ENCODE measurements at regions not wholly inside any gene's neighbourhood (a gene's known extent, or its start where the extent isn't known, plus 50 kb on each side); places are given as distances from the start of the nearest gene placed in this dataset.

DNA sequence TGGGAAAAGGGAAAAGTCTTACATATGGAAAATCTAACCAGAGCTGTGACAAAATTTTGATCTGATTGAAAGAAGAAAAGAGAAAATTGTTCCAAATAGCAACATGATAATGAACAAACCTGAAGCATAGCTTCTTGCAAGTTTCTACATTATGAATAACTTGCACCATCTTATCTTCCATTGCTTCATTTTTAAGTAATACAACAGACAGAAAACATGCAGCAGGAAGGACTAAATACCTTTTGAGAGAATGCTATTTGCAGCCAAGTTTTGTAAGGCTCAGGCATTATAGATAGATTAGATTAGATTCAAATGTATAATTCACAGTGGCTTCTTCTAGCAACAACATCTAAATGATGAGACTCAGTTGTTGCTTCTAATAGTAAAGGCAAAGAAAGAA, 441.4 kb downstream of the AEBP2 start:
- no peaks in the 10 kb centered on the region for H3K36me3 Mint-ChIP-seq (ENCODE audit: insufficient read depth)
- no peaks in the 10 kb centered on the region for H3K9me3 Mint-ChIP-seq
- no peak overlapping the region for H3K4me3 Mint-ChIP-seq
- peaks cover 0 to 14% of the 10 kb centered on the region in 2 donors for H3K27me3 Mint-ChIP-seq
- no peak for ATAC-seq (replicated peaks)
- no peaks in the 10 kb centered on the region for H3K4me1 Mint-ChIP-seq (ENCODE audit: low read depth in 2 of 2)
- no peak for DNase-seq
- no peak overlapping the region for H3K27ac Mint-ChIP-seq

DNA sequence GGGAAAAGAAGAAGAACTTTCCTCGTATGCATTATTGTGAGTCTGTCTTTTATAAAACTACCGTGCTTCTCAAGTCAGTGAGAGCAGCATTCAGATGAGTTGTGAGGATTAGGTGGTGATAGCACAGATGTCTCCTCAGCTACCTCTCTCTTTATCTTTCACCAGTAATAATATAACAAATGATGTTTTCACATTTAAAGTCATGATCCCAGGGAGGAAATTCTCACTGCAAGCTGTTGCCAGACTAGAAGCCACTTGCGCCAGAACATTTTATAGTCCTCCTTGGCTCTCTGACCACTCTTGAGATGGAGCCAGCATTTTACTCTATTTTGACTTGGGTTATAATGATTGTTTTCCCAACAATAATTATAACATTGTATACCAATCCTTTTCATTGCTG, 443.1 kb downstream of the AEBP2 start:
- H3K27ac Mint-ChIP-seq, result no peak overlapping the region
- DNase-seq, result no peak
- ATAC-seq (replicated peaks), result no peak
- no peak overlapping the region for H3K4me3 Mint-ChIP-seq
- no peaks in the 10 kb centered on the region for H3K36me3 Mint-ChIP-seq (ENCODE audit: insufficient read depth)
- H3K4me1 Mint-ChIP-seq (ENCODE audit: low read depth in 2 of 2), result no peaks in the 10 kb centered on the region
- no peaks in the 10 kb centered on the region for H3K27me3 Mint-ChIP-seq
- no peaks in the 10 kb centered on the region for H3K9me3 Mint-ChIP-seq

DNA sequence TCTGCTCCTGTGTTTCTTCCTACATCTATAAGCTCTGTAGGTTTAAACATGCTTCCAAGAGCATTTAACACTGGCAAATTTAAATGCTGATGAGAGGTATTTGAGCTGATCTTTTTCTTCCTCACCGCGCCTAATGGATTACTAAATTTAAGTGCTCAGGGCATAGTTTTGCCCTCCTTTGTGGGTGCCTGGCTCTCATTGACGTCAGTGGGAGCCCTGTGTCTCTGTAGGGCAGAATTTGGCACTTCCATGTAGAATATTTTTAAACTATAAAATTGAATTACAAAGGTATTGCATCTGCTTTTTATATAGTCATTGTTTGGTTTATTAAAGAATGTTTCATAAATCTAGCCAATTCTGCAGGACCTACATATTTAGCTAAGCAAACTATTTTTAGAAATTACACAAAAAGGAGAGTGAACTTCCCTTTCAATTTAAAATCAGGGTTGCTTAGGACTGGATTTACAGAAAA, 444.8 kb downstream of the AEBP2 start:
- Mint-ChIP-seq H3K36me3 (ENCODE audit: insufficient read depth) (no peaks in the 10 kb centered on the region), H3K9me3 (no peaks in the 10 kb centered on the region), H3K27ac (no peak overlapping the region), H3K27me3 (no peaks in the 10 kb centered on the region), H3K4me1 (ENCODE audit: low read depth in 2 of 2) (no peaks in the 10 kb centered on the region), H3K4me3 (no peak overlapping the region)
- ATAC-seq (replicated peaks), result no peak
- no peak for DNase-seq

DNA sequence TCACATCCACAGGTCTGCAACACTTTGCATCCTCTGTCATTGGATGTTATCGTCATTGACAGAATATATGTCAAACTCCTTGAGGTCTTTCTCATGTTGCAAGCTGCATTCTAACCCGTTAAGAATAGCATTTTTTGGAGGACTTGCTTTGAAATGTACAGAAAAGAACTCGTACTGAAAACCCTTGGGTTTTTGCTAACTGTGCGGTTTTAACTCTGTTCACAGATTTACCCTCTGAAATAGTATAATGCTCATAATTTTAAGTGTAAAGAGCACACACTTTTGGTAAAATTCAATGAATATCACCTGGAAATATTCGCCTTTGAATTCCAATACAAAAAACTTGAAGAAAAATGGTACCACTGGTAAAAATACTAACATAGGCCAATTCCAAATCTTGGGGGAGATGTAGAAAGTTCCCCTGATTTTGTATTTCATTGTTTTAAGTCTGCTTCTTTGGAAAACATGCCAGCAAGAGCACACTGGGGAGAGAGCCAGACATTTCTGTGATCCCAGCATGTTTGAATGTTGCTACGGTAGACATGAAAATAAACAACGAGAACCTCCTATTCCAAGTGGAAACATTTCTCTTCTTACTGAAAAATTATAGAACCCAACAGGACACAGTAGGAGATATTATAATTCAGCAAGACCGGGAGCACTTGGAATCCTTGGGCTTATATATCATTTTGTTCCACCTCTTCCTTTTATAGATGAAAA, 446.0 kb downstream of the AEBP2 start:
- Mint-ChIP-seq H3K4me1 (ENCODE audit: low read depth in 2 of 2) (no peaks in the 10 kb centered on the region), H3K9me3 (no peaks in the 10 kb centered on the region), H3K27me3 (no peaks in the 10 kb centered on the region), H3K4me3 (no peak overlapping the region), H3K36me3 (ENCODE audit: insufficient read depth) (no peaks in the 10 kb centered on the region), H3K27ac (no peak overlapping the region)
- ATAC-seq (replicated peaks), result no peak
- no peak for DNase-seq

DNA sequence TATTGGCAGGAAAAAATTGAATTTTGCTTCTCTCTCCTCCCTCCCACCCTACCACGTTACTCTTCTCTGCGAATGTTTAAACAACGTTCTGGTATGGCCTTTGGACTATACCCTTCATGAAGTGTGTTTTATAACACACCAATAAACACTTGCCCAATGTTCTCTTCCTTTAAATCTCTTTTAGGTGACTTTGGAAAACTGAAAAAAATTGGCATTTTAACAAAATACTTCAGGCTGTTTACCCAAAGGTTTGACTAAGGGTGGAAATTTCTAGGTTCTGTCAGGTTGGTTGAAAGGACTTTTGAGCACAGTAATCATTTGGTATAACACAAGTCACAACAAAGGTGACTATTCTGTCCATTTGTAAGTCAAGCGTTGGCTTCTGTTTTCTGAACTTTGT, 446.8 kb downstream of the AEBP2 start:
- H3K4me1 Mint-ChIP-seq (ENCODE audit: low read depth in 2 of 2), result no peaks in the 10 kb centered on the region
- no peaks in the 10 kb centered on the region for H3K36me3 Mint-ChIP-seq (ENCODE audit: insufficient read depth)
- no peaks in the 10 kb centered on the region for H3K9me3 Mint-ChIP-seq
- H3K4me3 Mint-ChIP-seq, result no peak overlapping the region
- no peak for DNase-seq
- H3K27me3 Mint-ChIP-seq, result no peaks in the 10 kb centered on the region
- no peak for ATAC-seq (replicated peaks)
- H3K27ac Mint-ChIP-seq, result no peak overlapping the region

DNA sequence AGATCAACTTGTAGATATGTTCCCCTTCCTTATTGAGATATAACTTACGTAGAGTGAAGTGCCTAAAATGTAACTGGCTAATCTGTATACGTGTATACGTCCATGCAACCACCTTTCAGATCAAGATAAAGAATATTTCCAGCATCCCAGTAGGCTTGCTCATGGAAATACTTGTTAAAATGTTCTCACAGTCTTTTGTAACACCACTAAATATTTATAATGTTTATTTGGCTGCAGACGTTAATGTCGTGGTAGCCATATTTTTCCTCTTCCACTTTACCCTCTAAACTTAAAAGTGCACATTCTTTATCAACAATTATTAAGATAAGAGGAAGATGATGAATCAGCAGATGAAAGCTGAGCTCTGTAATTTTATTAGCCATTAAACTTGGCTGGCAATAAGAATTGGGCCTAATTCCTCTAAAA, 447.4 kb downstream of the AEBP2 start:
- H3K4me3 Mint-ChIP-seq, result no peak overlapping the region
- ATAC-seq (replicated peaks) (no peak), DNase-seq (no peak)
- H3K27me3 Mint-ChIP-seq, result no peaks in the 10 kb centered on the region
- no peak overlapping the region for H3K27ac Mint-ChIP-seq
- H3K36me3 Mint-ChIP-seq (ENCODE audit: insufficient read depth), result no peaks in the 10 kb centered on the region
- no peaks in the 10 kb centered on the region for H3K4me1 Mint-ChIP-seq (ENCODE audit: low read depth in 2 of 2)
- H3K9me3 Mint-ChIP-seq, result no peaks in the 10 kb centered on the region

- H3K9me3 Mint-ChIP-seq, result no peaks in the 10 kb centered on the region
- peaks cover 3 to 4% of the 10 kb centered on the region in 2 donors for H3K4me1 Mint-ChIP-seq (ENCODE audit: low read depth in 2 of 2)
- H3K27me3 Mint-ChIP-seq, result peaks cover 0 to 11% of the 10 kb centered on the region in 2 donors
- no peaks in the 10 kb centered on the region for H3K36me3 Mint-ChIP-seq (ENCODE audit: insufficient read depth)
- no peak overlapping the region for H3K27ac Mint-ChIP-seq
- no peak overlapping the region for H3K4me3 Mint-ChIP-seq
- DNase-seq, result no peak
- ATAC-seq (replicated peaks), result no peak
These were observed 450.7 kb downstream of the AEBP2 start for GRCh38 chr12:19890024-19890423.

GRCh38 chr12:19891936-19892591, 452.8 kb downstream of the AEBP2 start:
- DNase-seq (no peak), ATAC-seq (replicated peaks) (no peak)
- Mint-ChIP-seq H3K36me3 (ENCODE audit: insufficient read depth) (no peaks in the 10 kb centered on the region), H3K27ac (no peak overlapping the region), H3K27me3 (peaks cover 0 to 19% of the 10 kb centered on the region in 2 donors), H3K4me1 (ENCODE audit: low read depth in 2 of 2) (peaks cover 3 to 4% of the 10 kb centered on the region in 2 donors), H3K4me3 (no peak overlapping the region), H3K9me3 (no peaks in the 10 kb centered on the region)

GRCh38 chr12:19893514-19893913, 454.2 kb downstream of the AEBP2 start:
- H3K4me3 Mint-ChIP-seq, result no peak overlapping the region
- H3K27ac Mint-ChIP-seq, result no peak overlapping the region
- ATAC-seq (replicated peaks), result no peak
- DNase-seq, result no peak
- peaks cover 3 to 4% of the 10 kb centered on the region in 2 donors for H3K4me1 Mint-ChIP-seq (ENCODE audit: low read depth in 2 of 2)
- peaks cover 0 to 20% of the 10 kb centered on the region in 2 donors for H3K27me3 Mint-ChIP-seq
- no peaks in the 10 kb centered on the region for H3K36me3 Mint-ChIP-seq (ENCODE audit: insufficient read depth)
- no peaks in the 10 kb centered on the region for H3K9me3 Mint-ChIP-seq

DNA sequence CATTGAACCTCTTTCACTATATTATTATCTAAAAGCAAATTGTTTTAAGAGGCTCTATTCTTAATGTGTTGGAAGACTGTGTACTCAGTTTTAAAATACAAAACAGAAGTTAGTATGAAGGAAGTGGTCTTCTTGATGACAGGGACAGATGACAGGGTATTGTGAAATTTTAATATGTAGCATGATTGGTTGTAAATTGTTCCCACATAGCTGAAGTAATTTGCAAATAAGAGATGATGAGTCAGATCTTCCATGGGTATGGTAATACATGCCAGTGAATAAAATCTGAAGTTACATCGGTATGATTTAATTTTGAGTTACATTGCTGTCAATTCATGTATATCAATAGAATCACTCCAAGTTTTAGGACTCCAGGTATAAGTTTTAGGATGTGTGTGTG, 454.8 kb downstream of the AEBP2 start:
- H3K4me3 Mint-ChIP-seq, result no peak overlapping the region
- no peaks in the 10 kb centered on the region for H3K36me3 Mint-ChIP-seq (ENCODE audit: insufficient read depth)
- no peak overlapping the region for H3K27ac Mint-ChIP-seq
- peaks cover 3 to 4% of the 10 kb centered on the region in 2 donors for H3K4me1 Mint-ChIP-seq (ENCODE audit: low read depth in 2 of 2)
- no peaks in the 10 kb centered on the region for H3K9me3 Mint-ChIP-seq
- H3K27me3 Mint-ChIP-seq, result peaks cover 0 to 20% of the 10 kb centered on the region in 2 donors
- ATAC-seq (replicated peaks) (no peak), DNase-seq (no peak)

DNA sequence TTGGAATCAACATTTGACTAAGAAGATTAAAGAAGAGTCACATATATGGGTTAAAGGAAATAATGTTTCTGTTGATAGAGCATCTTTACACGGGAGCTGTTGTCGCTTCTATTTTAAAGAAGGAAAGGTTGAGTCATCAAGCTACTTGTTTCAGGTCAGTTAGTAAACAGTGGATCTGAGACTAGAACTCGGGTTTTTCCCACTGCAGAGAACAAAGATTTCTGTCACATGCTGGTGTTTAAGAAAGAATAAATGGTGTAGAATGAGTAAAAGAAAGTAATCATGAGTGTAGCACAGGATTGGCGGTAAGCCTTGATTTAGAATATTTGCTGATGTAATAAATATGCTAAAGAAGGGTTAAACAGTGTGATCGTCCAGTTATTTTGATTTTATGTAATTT, 455.5 kb downstream of the AEBP2 start:
- ATAC-seq (replicated peaks) (no peak), DNase-seq (no peak)
- Mint-ChIP-seq H3K9me3 (no peaks in the 10 kb centered on the region), H3K36me3 (ENCODE audit: insufficient read depth) (no peaks in the 10 kb centered on the region), H3K4me3 (no peak overlapping the region), H3K4me1 (ENCODE audit: low read depth in 2 of 2) (peaks cover 3 to 4% of the 10 kb centered on the region in 2 donors), H3K27ac (no peak overlapping the region), H3K27me3 (peaks cover 0 to 20% of the 10 kb centered on the region in 2 donors)

DNA sequence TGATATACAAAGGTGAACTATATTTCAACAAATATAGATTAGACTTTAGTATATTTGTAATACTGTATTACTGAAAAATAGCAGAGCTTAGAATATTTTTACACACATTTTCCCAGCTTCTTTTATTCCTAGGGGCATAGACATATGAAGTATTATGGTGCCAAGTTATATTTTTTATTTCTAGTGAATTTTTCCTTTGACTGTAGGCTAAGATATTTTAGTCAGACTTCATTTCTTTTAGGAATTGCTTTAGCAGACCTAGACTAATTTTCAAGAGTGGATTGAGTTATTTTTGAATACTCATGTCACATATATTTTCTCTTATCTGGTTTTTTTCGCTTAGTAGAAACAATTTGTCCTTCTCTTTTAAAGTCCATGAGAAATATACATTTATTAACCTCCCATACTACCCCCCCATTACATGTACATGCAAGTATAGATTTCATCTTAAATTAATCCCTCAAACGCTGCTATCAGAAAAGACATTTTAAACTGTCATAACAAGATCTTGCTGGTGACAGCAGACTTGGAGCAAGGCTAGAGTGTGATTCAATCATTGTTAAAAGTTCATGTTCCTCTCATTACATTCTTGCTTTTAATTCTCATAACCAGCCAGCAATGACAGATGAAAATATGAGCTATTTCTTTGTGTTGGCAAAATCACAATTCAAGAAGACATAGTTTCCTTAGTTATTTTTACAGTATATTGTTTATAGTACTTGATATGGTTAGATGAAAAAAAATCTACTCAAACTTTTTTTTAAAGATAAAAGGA, 456.1 kb downstream of the AEBP2 start:
- H3K27ac Mint-ChIP-seq, result no peak overlapping the region
- H3K9me3 Mint-ChIP-seq, result no peaks in the 10 kb centered on the region
- DNase-seq (no peak), ATAC-seq (replicated peaks) (no peak)
- no peaks in the 10 kb centered on the region for H3K36me3 Mint-ChIP-seq (ENCODE audit: insufficient read depth)
- H3K4me3 Mint-ChIP-seq, result no peak overlapping the region
- H3K27me3 Mint-ChIP-seq, result peaks cover 0 to 20% of the 10 kb centered on the region in 2 donors
- peaks cover 3 to 4% of the 10 kb centered on the region in 2 donors for H3K4me1 Mint-ChIP-seq (ENCODE audit: low read depth in 2 of 2)

DNA sequence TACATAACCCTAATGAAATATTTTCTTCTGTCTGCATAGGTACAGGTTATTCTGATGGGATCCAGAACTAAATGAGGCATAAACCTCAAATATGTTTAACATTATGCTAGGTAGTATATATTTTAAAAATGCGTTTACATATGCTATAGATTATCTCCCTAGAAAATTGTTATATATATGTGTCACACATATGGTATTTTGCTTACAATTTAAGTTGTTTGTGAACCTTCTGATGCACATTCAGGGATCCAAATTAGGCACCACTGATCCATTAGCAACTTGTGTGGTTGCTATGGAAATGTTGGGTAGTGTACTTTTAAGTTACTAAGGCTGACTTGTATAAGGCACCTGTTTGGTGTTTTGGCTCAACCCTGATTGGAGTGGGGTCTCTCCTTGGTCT, 456.7 kb downstream of the AEBP2 start:
- DNase-seq (no peak), ATAC-seq (replicated peaks) (no peak)
- H3K27ac Mint-ChIP-seq, result no peak overlapping the region
- H3K36me3 Mint-ChIP-seq (ENCODE audit: insufficient read depth), result no peaks in the 10 kb centered on the region
- H3K4me3 Mint-ChIP-seq, result no peak overlapping the region
- no peaks in the 10 kb centered on the region for H3K9me3 Mint-ChIP-seq
- peaks cover 3 to 4% of the 10 kb centered on the region in 2 donors for H3K4me1 Mint-ChIP-seq (ENCODE audit: low read depth in 2 of 2)
- H3K27me3 Mint-ChIP-seq, result peaks cover 0 to 20% of the 10 kb centered on the region in 2 donors
